GM10266 (cell line): ENCODE measurements at regions not wholly inside any gene's neighbourhood (a gene's known extent, or its start where the extent isn't known, plus 50 kb on each side); places are given as distances from the start of the nearest gene placed in this dataset.

Experiments used
- DNase-seq: peaks from one replicate; pipeline ENCODE4 v3.0.0; 2012; ENCODE audit errors: extremely low spot score
- CTCF ChIP-seq: IDR thresholded peaks from 2 replicates; pipeline ENCODE4 v1.5.1; 2012; ENCODE audit warnings: mild to moderate bottlenecking, low read depth; ENCODE audit not compliant: control insufficient read depth, insufficient read depth; ENCODE audit errors: missing control alignments

- DNase-seq = no peak
- no peak for TF ChIP-seq CTCF
These were observed 262.7 kb downstream of the WDR11 start for GRCh38 chr10:121113911-121114310.

- DNase-seq = no peak
- no peak for TF ChIP-seq CTCF
These were observed 264.0 kb downstream of the WDR11 start for GRCh38 chr10:121115154-121115553.

- no peak for DNase-seq
- TF ChIP-seq CTCF = no peak
These were observed 270.3 kb downstream of the WDR11 start for GRCh38 chr10:121121462-121121861.

- DNase-seq = no peak
- TF ChIP-seq CTCF = no peak
These were observed 276.2 kb downstream of the WDR11 start for GRCh38 chr10:121127151-121127906.

GRCh38 chr10:121128164-121128563 lies 277.0 kb downstream of the WDR11 start:
- no peak for DNase-seq
- no peak for TF ChIP-seq CTCF

GRCh38 chr10:121129266-121129665 lies 278.1 kb downstream of the WDR11 start:
- TF ChIP-seq CTCF = no peak
- no peak for DNase-seq

- no peak for DNase-seq
- no peak for TF ChIP-seq CTCF
These were observed 279.2 kb downstream of the WDR11 start for GRCh38 chr10:121130382-121130781.
